ENCODE measurements at regions not wholly inside any gene's neighbourhood (a gene's known extent, or its start where the extent isn't known, plus 50 kb on each side); places are given as distances from the start of the nearest gene placed in this dataset.
"Not testable (repeated sequence)": the region's sequence is repeated elsewhere in the genome, so short reads cannot be mapped to it uniquely, and the experiment has no call there.

DNA sequence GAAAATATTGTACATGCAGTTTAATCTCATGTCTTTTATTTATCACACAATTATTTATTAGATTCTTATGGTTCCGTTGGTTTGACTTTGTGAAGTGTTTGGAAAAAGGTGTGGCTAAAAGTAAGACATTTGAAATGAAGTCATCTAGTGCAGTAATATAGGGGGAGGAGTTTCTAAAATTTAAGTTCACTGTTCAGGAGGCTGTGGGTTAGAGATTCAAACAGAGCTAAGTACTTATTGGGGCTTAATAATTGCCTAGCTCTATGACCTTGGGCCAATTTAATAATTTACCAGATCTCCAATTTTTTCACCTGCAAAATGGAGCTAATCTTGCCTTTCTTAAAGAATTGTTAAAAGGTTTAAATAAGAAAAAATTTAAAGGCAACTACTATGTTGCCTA lies 144.6 kb downstream of the NDFIP2 start:
- no peak for ATAC-seq
- Histone ChIP-seq H3K36me3 (no peaks in the 10 kb centered on the region), H3K4me3 (no peak overlapping the region), H3K27ac (no peak overlapping the region), H3K27me3 (peaks cover 5% of the 10 kb centered on the region), H3K9me3 (peaks cover 0 to 6% (median 0%) of the 10 kb centered on the region in 3 donors), H3K4me1 (peaks cover 0 to 5% (median 0%) of the 10 kb centered on the region in 3 donors)
- TF ChIP-seq POLR2AphosphoS5 (IDR thresholded peaks at IDR 0.05) (no peak), CTCF (IDR thresholded peaks at IDR 0.05) (no peak), EP300 (IDR thresholded peaks at IDR 0.05) (no peak), POLR2A (IDR thresholded peaks at IDR 0.05) (no peak)
- WGBS, 2 donors (ENCODE audit: low coverage in 1 of 2): 60 to 91% methylated on average over 1 of the region's 1 CpG

- WGBS, 2 donors (ENCODE audit: low coverage in 1 of 2): 65 to 80% methylated on average over 2 of the region's 2 CpGs
- Histone ChIP-seq H3K4me3 (no peak overlapping the region), H3K9me3 (peaks cover 0 to 6% (median 0%) of the 10 kb centered on the region in 3 donors), H3K27me3 (no peaks in the 10 kb centered on the region), H3K4me1 (no peaks in the 10 kb centered on the region), H3K27ac (no peak overlapping the region), H3K36me3 (no peaks in the 10 kb centered on the region)
- TF ChIP-seq POLR2AphosphoS5 (IDR thresholded peaks at IDR 0.05) (no peak), EP300 (IDR thresholded peaks at IDR 0.05) (no peak), CTCF (IDR thresholded peaks at IDR 0.05) (no peak), POLR2A (IDR thresholded peaks at IDR 0.05) (no peak)
- ATAC-seq: no peak
Measured at GRCh38 chr13:79621902-79622301, 140.9 kb downstream of the NDFIP2 start.

DNA sequence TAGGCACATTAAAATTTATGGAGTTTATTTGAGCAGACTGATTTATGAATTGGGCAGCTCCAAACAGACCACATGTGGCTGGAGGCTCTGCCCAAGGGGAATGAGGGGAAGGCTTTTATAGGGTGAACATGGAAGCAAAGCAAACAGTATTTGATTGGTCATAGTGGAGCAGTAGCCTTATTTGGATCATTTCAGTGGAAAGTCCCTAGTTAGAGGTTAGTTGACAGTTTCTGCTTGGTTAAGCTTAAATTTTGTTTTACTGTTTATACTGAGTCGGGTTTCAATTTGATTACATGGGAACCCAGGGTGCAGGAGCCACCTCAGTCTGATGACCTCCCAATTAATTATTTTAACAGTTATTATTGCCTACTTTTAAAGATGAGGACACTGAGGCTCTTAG lies 140.5 kb downstream of the NDFIP2 start:
- no peak for TF ChIP-seq EP300 (IDR thresholded peaks at IDR 0.05)
- no peak for TF ChIP-seq POLR2A (IDR thresholded peaks at IDR 0.05)
- no peak for TF ChIP-seq CTCF (IDR thresholded peaks at IDR 0.05)
- TF ChIP-seq POLR2AphosphoS5 (IDR thresholded peaks at IDR 0.05): no peak
- Histone ChIP-seq H3K9me3 (peaks cover 0 to 6% (median 0%) of the 10 kb centered on the region in 3 donors), H3K4me3 (no peak overlapping the region), H3K27ac (no peak overlapping the region), H3K36me3 (no peaks in the 10 kb centered on the region), H3K27me3 (no peaks in the 10 kb centered on the region), H3K4me1 (no peaks in the 10 kb centered on the region)
- no peak for ATAC-seq
- 33 to 67% methylated on average over 1 of the region's 1 CpG for WGBS, 2 donors (ENCODE audit: low coverage in 1 of 2)

GRCh38 chr13:79614250-79614918 lies 133.4 kb downstream of the NDFIP2 start:
- H3K4me3 ChIP-seq: no peak overlapping the region
- H3K27me3 ChIP-seq: no peaks in the 10 kb centered on the region
- TF ChIP-seq CTCF (IDR thresholded peaks at IDR 0.05) (no peak), POLR2AphosphoS5 (IDR thresholded peaks at IDR 0.05) (no peak), EP300 (IDR thresholded peaks at IDR 0.05) (no peak), POLR2A (IDR thresholded peaks at IDR 0.05) (no peak)
- H3K27ac ChIP-seq: no peak overlapping the region
- ATAC-seq: no peak
- H3K4me1 ChIP-seq: no peaks in the 10 kb centered on the region
- H3K9me3 ChIP-seq: no peaks in the 10 kb centered on the region
- H3K36me3 ChIP-seq: no peaks in the 10 kb centered on the region

DNA sequence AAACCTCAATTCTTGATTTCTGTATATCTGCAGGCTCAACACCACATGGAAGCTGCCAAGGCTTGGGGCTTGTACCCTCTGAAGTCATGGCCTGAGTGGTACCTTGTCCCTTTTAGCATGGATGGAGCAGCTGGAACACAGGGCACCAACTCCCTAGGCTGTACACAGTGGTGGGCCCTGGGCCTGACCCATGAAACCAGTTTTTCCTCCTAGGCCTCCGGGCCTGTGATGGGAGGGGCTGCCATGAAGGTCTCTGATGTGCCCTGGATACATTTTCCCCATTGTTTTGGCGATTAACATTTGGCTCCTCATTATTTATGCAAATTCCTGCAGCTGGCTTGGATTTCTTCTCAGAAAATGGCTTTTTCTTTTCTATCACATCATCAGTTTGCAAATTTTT lies 131.6 kb downstream of the NDFIP2 start:
- Histone ChIP-seq H3K4me3 (no peak overlapping the region), H3K27me3 (no peaks in the 10 kb centered on the region), H3K9me3 (no peaks in the 10 kb centered on the region), H3K27ac (no peak overlapping the region), H3K36me3 (no peaks in the 10 kb centered on the region), H3K4me1 (no peaks in the 10 kb centered on the region)
- WGBS, 2 donors (ENCODE audit: low coverage in 1 of 2): 74 to 77% methylated on average over 2 of the region's 2 CpGs
- ATAC-seq: no peak
- no peak for TF ChIP-seq POLR2A (IDR thresholded peaks at IDR 0.05)
- TF ChIP-seq EP300 (IDR thresholded peaks at IDR 0.05): no peak
- TF ChIP-seq CTCF (IDR thresholded peaks at IDR 0.05): no peak
- no peak for TF ChIP-seq POLR2AphosphoS5 (IDR thresholded peaks at IDR 0.05)

DNA sequence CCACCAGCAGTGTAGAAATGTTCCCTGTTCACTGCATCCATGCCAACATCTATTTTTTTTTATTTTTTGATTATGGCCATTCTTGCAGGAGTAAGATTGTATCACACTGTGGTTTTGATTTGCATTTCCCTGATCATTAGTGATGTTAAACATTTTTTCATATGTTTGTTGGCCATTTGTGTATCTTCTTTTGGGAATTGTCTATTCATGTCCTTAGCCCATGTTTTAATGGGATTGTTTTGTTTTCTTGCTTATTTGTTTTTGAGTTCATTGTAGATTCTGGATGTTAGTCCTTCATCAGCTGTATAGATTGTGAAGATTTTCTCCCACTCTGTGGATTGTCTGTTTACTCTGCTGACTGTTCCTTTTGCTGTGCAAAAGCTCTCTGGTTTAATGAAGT lies 126.9 kb downstream of the NDFIP2 start:
- H3K4me3 ChIP-seq, H3K27ac ChIP-seq, H3K9me3 ChIP-seq, ATAC-seq, H3K36me3 ChIP-seq, H3K4me1 ChIP-seq, H3K27me3 ChIP-seq: not testable (repeated sequence)

Measured in gastroesophageal sphincter (tissue), 4 donors.